Vagina (tissue), 2 donors: ENCODE measurements at regions not wholly inside any gene's neighbourhood (a gene's known extent, or its start where the extent isn't known, plus 50 kb on each side); places are given as distances from the start of the nearest gene placed in this dataset.

Source experiments
- DNase-seq, 2 donors: peaks; one replicate each; pipeline ENCODE4 v3.0.0-alpha.2; 2017; ENCODE audit errors: extremely low spot score in 2 of 2
- H3K27ac ChIP-seq: fragments of 200-600 bp; sonication (generic); one replicate; pipeline ENCODE4 v1.5.1; 2019
- H3K27me3 ChIP-seq: fragments of 200-600 bp; sonication (generic); one replicate; pipeline ENCODE4 v1.5.1; 2019
- H3K36me3 ChIP-seq, 2 donors: fragments of 200-600 bp; sonication (generic); one replicate each; pipeline ENCODE4 v1.5.1; 2017 to 2019
- H3K4me1 ChIP-seq: fragments of 200-600 bp; sonication (generic); one replicate; pipeline ENCODE4 v1.5.1; 2019
- H3K4me3 ChIP-seq, 2 donors: fragments of 200-600 bp; sonication (generic); 1 replicate in 1 of 2; 2 replicates in 1 of 2; pipeline ENCODE4 v1.5.1; 2016 to 2019
- H3K9me3 ChIP-seq: fragments of 200-600 bp; sonication (generic); one replicate; pipeline ENCODE4 v1.5.1; 2019
- CTCF ChIP-seq, 3 experiments: fragments of 450-650 bp in 2 of 3; fragments of 200-600 bp in 1 of 3; sonication (generic) in 1 of 3; IDR thresholded peaks; one replicate each; pipeline ENCODE4 v1.5.1; 2017 to 2019; ENCODE audit warnings: antibody characterized with exemption in 3 of 3, mild to moderate bottlenecking in 2 of 3, moderate library complexity in 2 of 3
- POLR2A ChIP-seq, 2 donors: fragments of 450-650 bp; IDR thresholded peaks; one replicate each; pipeline ENCODE4 v1.6.1; 2017; ENCODE audit warnings: antibody characterized with exemption in 2 of 2, mild to moderate bottlenecking in 2 of 2, moderate library complexity in 2 of 2
- POLR2AphosphoS5 ChIP-seq, 2 donors: sonication (generic); formaldehyde crosslinking; IDR thresholded peaks; one replicate each; pipeline ENCODE4 v1.9.0; 2017; ENCODE audit warnings: antibody characterized with exemption in 2 of 2, mild to moderate bottlenecking in 2 of 2, low read depth in 1 of 2; ENCODE audit not compliant: insufficient read depth in 1 of 2
- intact Hi-C: fragments of 100-400 bp; cut with DNase I; formaldehyde crosslinking; loops from one replicate; pipeline ENCODE4 v1.15.1; 2023

DNA sequence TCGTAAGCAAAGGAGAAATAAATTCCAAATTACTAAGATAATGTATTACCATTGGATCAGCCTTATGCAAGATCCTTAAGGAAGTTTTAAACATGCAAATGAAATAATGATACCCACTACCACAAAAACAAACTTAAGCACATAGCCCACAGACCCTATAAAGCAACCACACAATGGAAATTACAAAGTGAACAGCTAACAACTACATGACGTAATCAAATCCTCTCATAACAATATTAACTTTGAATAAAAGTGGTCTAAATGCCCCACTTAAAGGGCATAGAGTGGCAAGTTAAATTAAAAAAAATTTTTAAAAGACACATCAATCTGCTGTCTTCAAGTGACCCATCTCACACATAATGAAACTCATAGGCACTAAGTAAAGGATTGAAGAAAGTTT, 397.3 kb upstream of the SEMA3A start:
- Histone ChIP-seq H3K9me3 (no peaks in the 10 kb centered on the region), H3K27me3 (no peaks in the 10 kb centered on the region), H3K4me3 (no peak overlapping the region), H3K36me3 (no peaks in the 10 kb centered on the region), H3K4me1 (no peaks in the 10 kb centered on the region), H3K27ac (no peak overlapping the region)
- intact Hi-C loops, result no loop called here
- no peak for DNase-seq
- TF ChIP-seq POLR2A (IDR thresholded peaks at IDR 0.05), result no peak
- TF ChIP-seq POLR2AphosphoS5 (IDR thresholded peaks at IDR 0.05; ENCODE audit: insufficient read depth in 1 of 2, low read depth in 1 of 2), result no peak
- TF ChIP-seq CTCF (IDR thresholded peaks at IDR 0.05), result no peak

DNA sequence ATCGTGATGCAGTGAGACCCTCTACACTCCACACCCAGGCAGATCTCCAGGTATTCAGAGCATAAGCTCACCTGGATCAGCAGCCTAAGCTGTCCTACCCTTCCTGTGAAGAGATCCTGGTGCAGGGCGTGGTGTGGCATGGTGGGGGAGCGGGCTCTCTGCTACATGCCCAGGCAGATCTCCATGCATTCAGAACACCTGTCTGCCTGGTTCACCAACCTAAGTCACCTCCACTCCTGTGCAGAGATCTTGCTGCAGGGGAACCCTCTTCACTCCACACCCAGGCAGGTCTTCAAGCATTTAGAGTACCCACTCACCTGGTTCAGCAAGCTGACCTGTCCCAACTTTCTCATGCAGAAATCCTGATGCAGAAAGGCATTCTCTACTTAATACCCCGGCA, 394.4 kb upstream of the SEMA3A start:
- TF ChIP-seq POLR2AphosphoS5 (IDR thresholded peaks at IDR 0.05; ENCODE audit: insufficient read depth in 1 of 2, low read depth in 1 of 2) (no peak), POLR2A (IDR thresholded peaks at IDR 0.05) (no peak), CTCF (IDR thresholded peaks at IDR 0.05) (no peak)
- no peak overlapping the region for H3K27ac ChIP-seq
- no peaks in the 10 kb centered on the region for H3K36me3 ChIP-seq
- H3K4me3 ChIP-seq, result no peak overlapping the region
- no peak for DNase-seq
- no peaks in the 10 kb centered on the region for H3K27me3 ChIP-seq
- H3K9me3 ChIP-seq, result no peaks in the 10 kb centered on the region
- intact Hi-C loops, result no loop called here
- no peaks in the 10 kb centered on the region for H3K4me1 ChIP-seq

- no peaks in the 10 kb centered on the region for H3K4me1 ChIP-seq
- H3K27me3 ChIP-seq, result no peaks in the 10 kb centered on the region
- intact Hi-C loops, result no loop called here
- no peaks in the 10 kb centered on the region for H3K9me3 ChIP-seq
- H3K4me3 ChIP-seq, result no peak overlapping the region
- DNase-seq, result no peak
- no peak overlapping the region for H3K27ac ChIP-seq
- no peaks in the 10 kb centered on the region for H3K36me3 ChIP-seq
- no peak for TF ChIP-seq POLR2AphosphoS5 (IDR thresholded peaks at IDR 0.05; ENCODE audit: insufficient read depth in 1 of 2, low read depth in 1 of 2)
- no peak for TF ChIP-seq POLR2A (IDR thresholded peaks at IDR 0.05)
- TF ChIP-seq CTCF (IDR thresholded peaks at IDR 0.05), result no peak
Observed at GRCh38 chr7:84583331-84583730, 388.7 kb upstream of the SEMA3A start.

DNA sequence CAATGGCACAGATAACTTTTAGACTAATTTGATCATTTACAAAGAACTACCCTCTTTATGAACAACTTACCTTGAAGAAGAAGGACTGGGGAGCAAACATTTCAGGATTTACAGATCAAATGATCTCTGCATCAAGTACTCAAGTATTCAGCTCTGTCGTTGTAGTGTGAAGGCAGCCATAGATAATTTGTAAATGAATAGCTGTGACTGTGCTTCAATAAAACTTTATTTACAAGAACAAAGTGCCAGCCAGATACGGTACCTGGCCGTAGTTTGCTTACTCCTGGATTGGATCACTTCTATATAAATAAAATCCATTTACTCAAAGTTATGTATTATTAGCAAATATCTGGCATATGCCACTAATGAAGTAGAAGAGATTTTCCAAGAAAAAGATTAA, 388.2 kb upstream of the SEMA3A start:
- Histone ChIP-seq H3K27ac (no peak overlapping the region), H3K27me3 (no peaks in the 10 kb centered on the region), H3K36me3 (no peaks in the 10 kb centered on the region), H3K4me1 (no peaks in the 10 kb centered on the region), H3K9me3 (no peaks in the 10 kb centered on the region), H3K4me3 (no peak overlapping the region)
- no peak for DNase-seq
- intact Hi-C loops, result no loop called here
- no peak for TF ChIP-seq POLR2AphosphoS5 (IDR thresholded peaks at IDR 0.05; ENCODE audit: insufficient read depth in 1 of 2, low read depth in 1 of 2)

GRCh38 chr7:84578825-84579224, 384.2 kb upstream of the SEMA3A start:
- Histone ChIP-seq H3K4me1 (no peaks in the 10 kb centered on the region), H3K27ac (no peak overlapping the region), H3K36me3 (no peaks in the 10 kb centered on the region), H3K27me3 (no peaks in the 10 kb centered on the region), H3K9me3 (no peaks in the 10 kb centered on the region), H3K4me3 (no peak overlapping the region)
- intact Hi-C loops, result no loop called here
- DNase-seq, result no peak
- TF ChIP-seq POLR2A (IDR thresholded peaks at IDR 0.05) (no peak), CTCF (IDR thresholded peaks at IDR 0.05) (no peak), POLR2AphosphoS5 (IDR thresholded peaks at IDR 0.05; ENCODE audit: insufficient read depth in 1 of 2, low read depth in 1 of 2) (no peak)

GRCh38 chr7:84568781-84569180, 374.2 kb upstream of the SEMA3A start:
- Histone ChIP-seq H3K27me3 (no peaks in the 10 kb centered on the region), H3K4me1 (no peaks in the 10 kb centered on the region), H3K9me3 (no peaks in the 10 kb centered on the region), H3K36me3 (no peaks in the 10 kb centered on the region), H3K4me3 (no peak overlapping the region), H3K27ac (no peak overlapping the region)
- intact Hi-C loops, result no loop called here
- DNase-seq, result no peak
- TF ChIP-seq POLR2A (IDR thresholded peaks at IDR 0.05) (no peak), CTCF (IDR thresholded peaks at IDR 0.05) (no peak), POLR2AphosphoS5 (IDR thresholded peaks at IDR 0.05; ENCODE audit: insufficient read depth in 1 of 2, low read depth in 1 of 2) (no peak)
